ENCODE measurements at regions not wholly inside any gene's neighbourhood (a gene's known extent, or its start where the extent isn't known, plus 50 kb on each side); places are given as distances from the start of the nearest gene placed in this dataset.

- no peak overlapping the region for H3K4me2 ChIP-seq (ENCODE audit: insufficient read depth, low read length)
- peaks cover 12% of the 10 kb centered on the region for H3K9me3 ChIP-seq (replicated peaks; ENCODE audit: control insufficient read depth, insufficient read depth, low read length)
- intact Hi-C loops (cut with micrococcal nuclease) (no loop called here), dilution Hi-C loops (cut with MboI; ENCODE audit: extremely low pct_ligation_motif_present, low sequenced_read_pairs) (no loop called here)
- H2AFZ ChIP-seq (ENCODE audit: low read depth, low read length), result no peak overlapping the region
- CTCF ChIA-PET, result no interaction called here
- no peaks in the 10 kb centered on the region for H4K20me1 ChIP-seq (replicated peaks; ENCODE audit: control insufficient read depth, extremely low read depth, insufficient read depth, low read length)
- no peak overlapping the region for H3K9ac ChIP-seq (replicated peaks; ENCODE audit: extremely low read depth, insufficient read depth, low read length)
- POLR2A ChIA-PET, result no interaction called here
- FAIRE-seq (no peak), DNase-seq (ENCODE audit: low read depth, low spot score) (no peak)
- no peaks in the 10 kb centered on the region for H3K9me1 ChIP-seq (replicated peaks; ENCODE audit: control insufficient read depth, extremely low read depth, insufficient read depth, low read length)
- BruUV-seq (replicated peaks), result no TSS peak
- no peaks in the 10 kb centered on the region for H3K27me3 ChIP-seq (ENCODE audit: control insufficient read depth in 2 of 2, insufficient read depth in 2 of 2, low read length in 2 of 2)
- no peak overlapping the region for H3K4me3 ChIP-seq (replicated peaks in 1 of 3; ENCODE audit: insufficient read depth in 1 of 3, low read depth in 1 of 3, low read length in 3 of 3)
- no peak for TF ChIP-seq MYC (IDR thresholded peaks at IDR 0.05; ENCODE audit: low read depth, low read length)
- no peak for TF ChIP-seq MAX (IDR thresholded peaks at IDR 0.05; ENCODE audit: insufficient read depth, insufficient read length)
- TF ChIP-seq JUN (IDR thresholded peaks at IDR 0.05; ENCODE audit: borderline replicate concordance, insufficient read depth, insufficient read length, low read depth), result no peak
- TF ChIP-seq FOS (IDR thresholded peaks at IDR 0.05; ENCODE audit: borderline replicate concordance, insufficient read depth, low read length), result no peak
- TF ChIP-seq EZH2 (IDR thresholded peaks at IDR 0.05; ENCODE audit: borderline replicate concordance, low read depth, low read length, severe bottlenecking), result no peak
- TF ChIP-seq, protein P1, sequence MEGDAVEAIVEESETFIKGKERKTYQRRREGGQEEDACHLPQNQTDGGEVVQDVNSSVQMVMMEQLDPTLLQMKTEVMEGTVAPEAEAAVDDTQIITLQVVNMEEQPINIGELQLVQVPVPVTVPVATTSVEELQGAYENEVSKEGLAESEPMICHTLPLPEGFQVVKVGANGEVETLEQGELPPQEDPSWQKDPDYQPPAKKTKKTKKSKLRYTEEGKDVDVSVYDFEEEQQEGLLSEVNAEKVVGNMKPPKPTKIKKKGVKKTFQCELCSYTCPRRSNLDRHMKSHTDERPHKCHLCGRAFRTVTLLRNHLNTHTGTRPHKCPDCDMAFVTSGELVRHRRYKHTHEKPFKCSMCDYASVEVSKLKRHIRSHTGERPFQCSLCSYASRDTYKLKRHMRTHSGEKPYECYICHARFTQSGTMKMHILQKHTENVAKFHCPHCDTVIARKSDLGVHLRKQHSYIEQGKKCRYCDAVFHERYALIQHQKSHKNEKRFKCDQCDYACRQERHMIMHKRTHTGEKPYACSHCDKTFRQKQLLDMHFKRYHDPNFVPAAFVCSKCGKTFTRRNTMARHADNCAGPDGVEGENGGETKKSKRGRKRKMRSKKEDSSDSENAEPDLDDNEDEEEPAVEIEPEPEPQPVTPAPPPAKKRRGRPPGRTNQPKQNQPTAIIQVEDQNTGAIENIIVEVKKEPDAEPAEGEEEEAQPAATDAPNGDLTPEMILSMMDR (IDR thresholded peaks at IDR 0.05; ENCODE audit: extremely low read depth in 1 of 2, insufficient read depth in 1 of 2, low read depth in 1 of 2, low read length in 2 of 2), result no peak
- no peak for TF ChIP-seq POLR2A (IDR thresholded peaks at IDR 0.05; ENCODE audit: low read depth, low read length)
- TF ChIP-seq GATA2 (IDR thresholded peaks at IDR 0.05; ENCODE audit: insufficient read depth, insufficient read length, low read depth, low read length), result no peak
- no peak for TF ChIP-seq POLR2AphosphoS5 (IDR thresholded peaks at IDR 0.05; ENCODE audit: insufficient read depth, low read depth, low read length)
- no peaks in the 10 kb centered on the region for H3K36me3 ChIP-seq (ENCODE audit: control insufficient read depth in 2 of 2, extremely low read depth in 1 of 2, insufficient read depth in 2 of 2, low read length in 2 of 2)
- H3K4me1 ChIP-seq (ENCODE audit: control insufficient read depth, extremely low read depth, insufficient read depth, low read length), result no peaks in the 10 kb centered on the region
- H3K79me2 ChIP-seq (ENCODE audit: control insufficient read depth, insufficient read depth, low read length), result no peaks in the 10 kb centered on the region
- no peak overlapping the region for H3K27ac ChIP-seq (ENCODE audit: insufficient read depth, low read depth, low read length)
These were observed 197.9 kb downstream of the FGF9 start for GRCh38 chr13:21868823-21869222.

All from endothelial cell of umbilical vein (primary cell).